Lower leg skin (tissue), 3 donors: ENCODE measurements at regions not wholly inside any gene's neighbourhood (a gene's known extent, or its start where the extent isn't known, plus 50 kb on each side); places are given as distances from the start of the nearest gene placed in this dataset.

Experiments
- POLR2A ChIP-seq, 2 donors: fragments of 450-650 bp; IDR thresholded peaks; one replicate each; pipeline ENCODE4 v1.6.1; 2016 to 2017; ENCODE audit warnings: antibody characterized with exemption in 2 of 2, mild to moderate bottlenecking in 1 of 2, moderate library complexity in 1 of 2
- TF ChIP-seq, protein P1 (sequence below), 3 donors: fragments of 450-650 bp; IDR thresholded peaks; one replicate each; pipeline ENCODE4 v1.5.1; 2016; ENCODE audit warnings: antibody characterized with exemption in 3 of 3, mild to moderate bottlenecking in 3 of 3, moderate library complexity in 2 of 3

- TF ChIP-seq, protein P1, sequence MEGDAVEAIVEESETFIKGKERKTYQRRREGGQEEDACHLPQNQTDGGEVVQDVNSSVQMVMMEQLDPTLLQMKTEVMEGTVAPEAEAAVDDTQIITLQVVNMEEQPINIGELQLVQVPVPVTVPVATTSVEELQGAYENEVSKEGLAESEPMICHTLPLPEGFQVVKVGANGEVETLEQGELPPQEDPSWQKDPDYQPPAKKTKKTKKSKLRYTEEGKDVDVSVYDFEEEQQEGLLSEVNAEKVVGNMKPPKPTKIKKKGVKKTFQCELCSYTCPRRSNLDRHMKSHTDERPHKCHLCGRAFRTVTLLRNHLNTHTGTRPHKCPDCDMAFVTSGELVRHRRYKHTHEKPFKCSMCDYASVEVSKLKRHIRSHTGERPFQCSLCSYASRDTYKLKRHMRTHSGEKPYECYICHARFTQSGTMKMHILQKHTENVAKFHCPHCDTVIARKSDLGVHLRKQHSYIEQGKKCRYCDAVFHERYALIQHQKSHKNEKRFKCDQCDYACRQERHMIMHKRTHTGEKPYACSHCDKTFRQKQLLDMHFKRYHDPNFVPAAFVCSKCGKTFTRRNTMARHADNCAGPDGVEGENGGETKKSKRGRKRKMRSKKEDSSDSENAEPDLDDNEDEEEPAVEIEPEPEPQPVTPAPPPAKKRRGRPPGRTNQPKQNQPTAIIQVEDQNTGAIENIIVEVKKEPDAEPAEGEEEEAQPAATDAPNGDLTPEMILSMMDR (IDR thresholded peaks at IDR 0.05): no peak
- TF ChIP-seq POLR2A (IDR thresholded peaks at IDR 0.05): no peak
Measured at GRCh38 chr7:138228119-138228518, 151.9 kb downstream of the AKR1D1 start.
